ENCODE measurements at regions not wholly inside any gene's neighbourhood (a gene's known extent, or its start where the extent isn't known, plus 50 kb on each side); places are given as distances from the start of the nearest gene placed in this dataset.

DNA sequence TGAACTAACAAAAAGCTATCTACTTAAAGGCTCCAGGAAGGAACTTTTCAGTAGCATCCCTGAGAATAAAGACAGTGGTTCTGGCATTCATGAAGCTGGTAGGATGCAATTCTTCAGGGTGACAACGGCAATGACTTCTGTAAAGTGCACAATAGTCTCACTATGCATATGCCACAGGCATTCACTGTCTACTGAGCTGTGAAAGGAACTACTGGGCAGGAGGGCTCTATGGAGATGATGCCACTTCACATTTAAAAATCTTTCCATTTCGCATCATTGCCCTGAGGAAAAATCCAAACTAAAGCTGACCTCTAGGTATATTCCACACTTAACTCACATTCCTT is 2020.6 kb upstream of the PCDH20 start:
- 60% methylated on average over 2 of the region's 2 CpGs for WGBS
- no peak overlapping the region for H3K27ac ChIP-seq (ENCODE audit: low read depth)

DNA sequence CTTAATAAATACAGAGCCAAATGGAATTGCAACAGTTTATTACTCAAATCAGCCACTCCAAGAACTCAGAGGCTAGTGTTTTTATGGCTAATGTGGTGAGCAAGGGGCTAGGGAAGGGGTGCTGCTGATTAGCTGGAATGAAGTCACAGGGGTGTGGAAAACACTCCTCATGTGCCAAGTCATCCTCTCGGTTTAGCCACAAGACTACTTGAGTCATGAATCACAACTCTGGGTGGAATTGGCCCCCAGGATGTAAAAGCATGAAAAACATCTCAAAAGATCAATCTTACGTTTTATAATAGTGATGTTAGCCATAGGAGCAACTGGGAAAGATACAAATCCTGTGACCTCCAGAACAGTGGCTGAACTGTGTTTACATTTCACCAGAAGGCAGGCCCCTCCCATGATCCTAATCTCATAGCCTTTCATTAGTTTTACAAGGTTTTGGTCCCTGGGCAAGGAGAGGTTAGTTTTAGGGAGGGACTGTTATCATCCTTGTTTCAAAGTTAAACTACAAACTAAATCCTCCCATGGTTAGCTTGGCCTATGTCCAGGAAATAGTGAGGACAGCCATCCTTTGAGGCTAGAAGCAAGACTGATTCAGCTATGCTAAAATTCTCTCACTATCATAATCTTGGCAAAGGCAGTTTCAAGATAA is 2020.1 kb upstream of the PCDH20 start:
- WGBS, result 15% methylated on average over 2 of the region's 2 CpGs
- DNase-seq (ENCODE audit: extremely low spot score), result no peak

More for the DNA sequence above, 2020.6 kb upstream of the PCDH20 start:
- Histone ChIP-seq H3K4me1 (ENCODE audit: insufficient read depth) (no peaks in the 10 kb centered on the region), H3K4me3 (ENCODE audit: low read depth, low read length) (no peak overlapping the region), H3K36me3 (ENCODE audit: insufficient read depth) (no peaks in the 10 kb centered on the region)
- no peak for DNase-seq (ENCODE audit: extremely low spot score)

DNA sequence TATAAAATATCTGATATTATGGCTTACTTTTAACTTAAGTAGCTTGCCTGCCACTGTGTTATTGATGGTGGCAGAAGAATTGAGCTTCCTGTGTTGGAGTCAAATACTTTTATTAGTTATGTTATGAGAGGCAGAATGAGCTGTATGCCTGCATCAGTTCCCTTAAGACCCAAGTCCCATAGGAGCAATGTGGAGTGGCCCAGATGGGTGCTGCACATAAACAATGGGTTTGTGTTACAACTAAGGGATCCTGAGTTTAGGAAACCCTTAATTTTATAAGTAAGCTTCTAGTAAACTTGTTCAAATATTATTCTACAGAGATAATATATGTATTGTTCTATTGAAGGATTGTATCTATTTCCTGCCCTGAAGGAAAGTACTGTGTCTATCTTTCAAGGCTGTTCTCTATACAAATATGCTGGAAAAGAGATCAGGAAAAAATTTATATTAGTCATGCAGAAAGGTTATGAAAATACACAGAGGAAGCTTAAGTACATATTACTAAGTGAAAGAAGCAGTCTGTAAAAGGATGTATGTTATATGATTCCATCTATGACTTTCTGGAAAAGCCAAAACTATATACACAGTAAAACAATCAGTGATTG is 2018.0 kb upstream of the PCDH20 start:
- Histone ChIP-seq H3K4me3 (ENCODE audit: low read depth, low read length) (no peak overlapping the region), H3K36me3 (ENCODE audit: insufficient read depth) (no peaks in the 10 kb centered on the region), H3K27ac (ENCODE audit: low read depth) (no peak overlapping the region), H3K4me1 (ENCODE audit: insufficient read depth) (no peaks in the 10 kb centered on the region)
- DNase-seq (ENCODE audit: extremely low spot score), result no peak

More for the DNA sequence above, 2020.1 kb upstream of the PCDH20 start:
- no peaks in the 10 kb centered on the region for H3K36me3 ChIP-seq (ENCODE audit: insufficient read depth)
- no peaks in the 10 kb centered on the region for H3K4me1 ChIP-seq (ENCODE audit: insufficient read depth)
- no peak overlapping the region for H3K27ac ChIP-seq (ENCODE audit: low read depth)
- no peak overlapping the region for H3K4me3 ChIP-seq (ENCODE audit: low read depth, low read length)

- no peak overlapping the region for H3K27ac ChIP-seq (ENCODE audit: low read depth)
- H3K4me1 ChIP-seq (ENCODE audit: insufficient read depth), result no peaks in the 10 kb centered on the region
- no peak overlapping the region for H3K4me3 ChIP-seq (ENCODE audit: low read depth, low read length)
- no peaks in the 10 kb centered on the region for H3K36me3 ChIP-seq (ENCODE audit: insufficient read depth)
- WGBS, result 58% methylated on average over 2 of the region's 2 CpGs
- DNase-seq (ENCODE audit: extremely low spot score), result no peak
Observed at GRCh38 chr13:63427170-63427569, 2011.5 kb upstream of the PCDH20 start.

DNA sequence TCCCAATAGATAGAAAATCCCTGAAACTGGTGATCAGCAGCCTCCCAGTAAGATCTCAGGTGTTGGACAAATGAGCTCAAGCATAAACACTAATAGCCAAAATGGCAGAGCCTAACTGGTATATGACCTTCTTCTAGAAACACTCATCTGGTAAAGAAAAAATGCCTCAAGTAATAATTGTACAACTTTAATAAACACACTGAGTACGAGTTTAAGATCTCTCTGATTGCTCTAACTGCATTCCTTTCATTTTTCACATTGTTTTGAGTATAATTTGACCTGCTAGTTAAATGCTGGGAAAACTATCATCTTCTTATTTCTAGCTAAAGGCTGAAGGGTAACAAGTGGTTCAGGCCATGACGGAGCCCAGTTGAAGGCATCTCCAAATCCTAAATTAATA is 2009.5 kb upstream of the PCDH20 start:
- H3K27ac ChIP-seq (ENCODE audit: low read depth), result no peak overlapping the region
- H3K36me3 ChIP-seq (ENCODE audit: insufficient read depth), result no peaks in the 10 kb centered on the region
- H3K4me3 ChIP-seq (ENCODE audit: low read depth, low read length), result no peak overlapping the region
- no peak for DNase-seq (ENCODE audit: extremely low spot score)
- 50% methylated on average over 2 of the region's 2 CpGs for WGBS
- no peaks in the 10 kb centered on the region for H3K4me1 ChIP-seq (ENCODE audit: insufficient read depth)

DNA sequence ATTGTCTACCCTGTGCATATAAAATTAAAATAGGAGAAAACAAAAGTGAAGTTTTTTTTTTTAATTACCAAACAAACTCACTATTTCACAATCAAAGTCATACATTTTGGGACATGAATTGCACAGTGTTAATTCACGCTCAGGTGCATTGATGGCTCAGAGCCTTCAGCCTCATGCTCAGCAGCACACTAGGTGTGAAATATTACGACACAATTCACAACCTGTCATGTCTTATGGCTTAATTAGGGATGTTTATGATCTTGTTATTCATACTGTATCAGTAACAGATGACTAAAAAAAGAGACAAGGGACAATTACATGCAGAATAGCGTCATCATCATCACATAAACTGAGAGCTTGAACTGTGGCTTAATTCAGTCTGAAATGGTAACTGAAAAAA is 2005.5 kb upstream of the PCDH20 start:
- Histone ChIP-seq H3K4me3 (ENCODE audit: low read depth, low read length) (no peak overlapping the region), H3K4me1 (ENCODE audit: insufficient read depth) (no peaks in the 10 kb centered on the region), H3K27ac (ENCODE audit: low read depth) (no peak overlapping the region), H3K36me3 (ENCODE audit: insufficient read depth) (no peaks in the 10 kb centered on the region)
- WGBS, result 71% methylated on average over 3 of the region's 3 CpGs
- no peak for DNase-seq (ENCODE audit: extremely low spot score)

GRCh38 chr13:63420685-63421084 is 2005.0 kb upstream of the PCDH20 start:
- Histone ChIP-seq H3K4me3 (ENCODE audit: low read depth, low read length) (no peak overlapping the region), H3K4me1 (ENCODE audit: insufficient read depth) (no peaks in the 10 kb centered on the region), H3K27ac (ENCODE audit: low read depth) (no peak overlapping the region), H3K36me3 (ENCODE audit: insufficient read depth) (no peaks in the 10 kb centered on the region)
- DNase-seq (ENCODE audit: extremely low spot score), result no peak

DNA sequence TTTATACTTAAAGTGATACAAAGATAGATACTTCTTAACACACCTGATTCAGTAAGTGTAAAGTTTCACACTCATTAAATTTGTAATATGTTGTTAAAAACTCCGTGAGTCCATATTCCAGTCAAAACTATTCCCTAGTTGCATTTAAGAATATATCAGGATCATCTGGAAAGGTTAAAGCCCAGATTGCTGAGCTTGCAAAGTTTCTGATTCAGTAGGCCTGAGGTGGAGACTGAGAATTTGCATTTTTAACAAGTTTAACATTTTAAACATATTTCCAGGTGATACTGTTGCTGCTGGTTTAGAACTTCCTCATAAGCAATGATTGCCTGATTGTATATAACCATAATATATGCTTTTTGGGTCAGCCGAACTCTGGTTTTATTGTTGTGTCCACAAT is 1998.6 kb upstream of the PCDH20 start:
- no peak overlapping the region for H3K4me3 ChIP-seq (ENCODE audit: low read depth, low read length)
- no peaks in the 10 kb centered on the region for H3K36me3 ChIP-seq (ENCODE audit: insufficient read depth)
- DNase-seq (ENCODE audit: extremely low spot score), result no peak
- 66% methylated on average over 2 of the region's 2 CpGs for WGBS
- H3K27ac ChIP-seq (ENCODE audit: low read depth), result no peak overlapping the region
- no peaks in the 10 kb centered on the region for H3K4me1 ChIP-seq (ENCODE audit: insufficient read depth)

GRCh38 chr13:63409791-63410351 is 1994.2 kb upstream of the PCDH20 start:
- Histone ChIP-seq H3K4me1 (ENCODE audit: insufficient read depth) (no peaks in the 10 kb centered on the region), H3K27ac (ENCODE audit: low read depth) (no peak overlapping the region), H3K36me3 (ENCODE audit: insufficient read depth) (no peaks in the 10 kb centered on the region), H3K4me3 (ENCODE audit: low read depth, low read length) (no peak overlapping the region)
- WGBS, result 55% methylated on average over 7 of the region's 7 CpGs
- DNase-seq (ENCODE audit: extremely low spot score), result no peak

DNA sequence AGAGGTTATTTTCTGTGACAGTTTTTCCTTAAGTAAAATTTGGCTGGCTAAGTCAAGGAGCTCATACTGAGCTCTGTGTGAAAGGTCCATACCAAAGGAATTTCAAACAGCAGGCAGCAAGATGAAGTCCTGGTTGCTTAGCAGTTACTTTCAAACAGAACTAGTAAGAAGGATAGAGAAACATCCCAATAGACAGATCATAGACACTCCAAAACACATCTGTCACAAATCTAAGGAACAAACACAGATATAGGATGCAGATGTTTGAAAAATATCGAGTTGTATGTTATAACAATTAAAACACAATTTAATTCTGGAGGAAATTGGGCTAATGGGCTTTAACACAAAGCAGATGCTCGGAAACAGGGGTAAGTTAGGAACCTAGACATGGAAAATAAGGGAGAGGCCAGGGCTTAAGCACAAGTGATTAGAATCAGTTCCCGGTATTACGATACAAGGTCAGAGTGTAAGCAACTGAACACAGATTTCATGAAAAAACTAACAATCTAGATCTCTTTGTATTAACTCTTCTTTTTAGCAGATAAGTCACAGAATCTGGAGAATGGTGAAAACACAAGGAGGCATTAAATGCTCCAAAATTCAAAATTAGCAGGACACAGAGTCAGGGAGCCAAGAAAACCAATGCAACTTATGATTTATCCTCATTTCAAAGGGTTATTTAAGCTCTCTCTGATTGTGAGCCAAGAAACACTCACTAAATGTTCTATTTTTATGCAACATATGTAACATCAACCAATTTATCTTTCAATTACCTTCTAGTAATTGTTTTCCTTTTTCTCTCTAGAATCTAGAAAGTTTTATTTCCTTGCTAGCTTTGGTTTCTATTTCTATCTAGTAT is 1992.9 kb upstream of the PCDH20 start:
- no peak overlapping the region for H3K27ac ChIP-seq (ENCODE audit: low read depth)
- no peak overlapping the region for H3K4me3 ChIP-seq (ENCODE audit: low read depth, low read length)
- 22% methylated on average over 4 of the region's 4 CpGs for WGBS
- H3K36me3 ChIP-seq (ENCODE audit: insufficient read depth), result no peaks in the 10 kb centered on the region
- no peak for DNase-seq (ENCODE audit: extremely low spot score)
- H3K4me1 ChIP-seq (ENCODE audit: insufficient read depth), result no peaks in the 10 kb centered on the region

DNA sequence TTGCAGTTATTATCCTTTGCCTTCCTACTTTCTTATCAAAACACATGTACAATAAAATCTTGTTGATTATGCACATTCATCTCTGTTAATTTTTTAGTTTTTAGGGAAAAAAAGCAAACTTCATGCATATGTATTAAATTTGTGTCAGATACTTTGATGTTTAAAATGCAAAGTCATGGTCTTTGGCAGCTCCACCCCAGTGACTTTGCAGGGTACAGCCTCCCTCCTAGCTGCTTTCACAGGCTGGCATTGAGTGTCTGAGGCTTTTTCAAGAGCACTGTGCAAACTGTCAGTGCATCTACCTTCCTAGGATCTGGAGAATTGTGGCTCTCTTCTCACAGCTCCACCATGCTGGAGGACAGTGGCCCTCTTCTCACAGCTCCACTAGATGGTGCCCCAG is 1988.1 kb upstream of the PCDH20 start:
- no peaks in the 10 kb centered on the region for H3K4me1 ChIP-seq (ENCODE audit: insufficient read depth)
- no peak overlapping the region for H3K27ac ChIP-seq (ENCODE audit: low read depth)
- no peaks in the 10 kb centered on the region for H3K36me3 ChIP-seq (ENCODE audit: insufficient read depth)
- no peak overlapping the region for H3K4me3 ChIP-seq (ENCODE audit: low read depth, low read length)
- no peak for DNase-seq (ENCODE audit: extremely low spot score)

DNA sequence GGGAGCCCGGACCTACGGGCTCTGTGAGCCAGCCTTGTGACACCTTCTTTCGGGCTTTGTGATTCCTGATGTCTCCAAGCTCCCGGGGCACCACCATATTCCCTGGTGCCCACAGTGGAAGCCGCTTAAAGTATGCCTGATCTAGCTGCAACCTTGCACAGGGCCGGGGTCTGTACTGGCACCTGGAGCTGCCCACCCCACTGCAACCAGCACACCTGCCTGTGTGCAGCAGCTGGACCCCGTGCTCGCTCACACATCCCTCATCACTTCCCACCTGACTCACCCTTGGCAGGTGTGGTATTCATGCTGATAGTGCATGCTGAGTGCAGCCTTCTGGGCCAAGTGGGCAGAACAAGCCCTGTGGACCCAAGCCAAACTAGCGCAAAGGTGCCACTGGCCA is 1981.1 kb upstream of the PCDH20 start:
- no peak overlapping the region for H3K27ac ChIP-seq (ENCODE audit: low read depth)
- WGBS, result 95% methylated on average over 9 of the region's 9 CpGs
- H3K4me3 ChIP-seq (ENCODE audit: low read depth, low read length), result no peak overlapping the region
- no peaks in the 10 kb centered on the region for H3K36me3 ChIP-seq (ENCODE audit: insufficient read depth)
- H3K4me1 ChIP-seq (ENCODE audit: insufficient read depth), result no peaks in the 10 kb centered on the region
- DNase-seq (ENCODE audit: extremely low spot score), result no peak

- H3K4me3 ChIP-seq (ENCODE audit: low read depth, low read length), result no peak overlapping the region
- no peak for DNase-seq (ENCODE audit: extremely low spot score)
- H3K4me1 ChIP-seq (ENCODE audit: insufficient read depth), result no peaks in the 10 kb centered on the region
- WGBS, result 87% methylated on average over 3 of the region's 3 CpGs
- H3K36me3 ChIP-seq (ENCODE audit: insufficient read depth), result no peaks in the 10 kb centered on the region
- no peak overlapping the region for H3K27ac ChIP-seq (ENCODE audit: low read depth)
Observed at GRCh38 chr13:63393112-63393511, 1977.5 kb upstream of the PCDH20 start.

DNA sequence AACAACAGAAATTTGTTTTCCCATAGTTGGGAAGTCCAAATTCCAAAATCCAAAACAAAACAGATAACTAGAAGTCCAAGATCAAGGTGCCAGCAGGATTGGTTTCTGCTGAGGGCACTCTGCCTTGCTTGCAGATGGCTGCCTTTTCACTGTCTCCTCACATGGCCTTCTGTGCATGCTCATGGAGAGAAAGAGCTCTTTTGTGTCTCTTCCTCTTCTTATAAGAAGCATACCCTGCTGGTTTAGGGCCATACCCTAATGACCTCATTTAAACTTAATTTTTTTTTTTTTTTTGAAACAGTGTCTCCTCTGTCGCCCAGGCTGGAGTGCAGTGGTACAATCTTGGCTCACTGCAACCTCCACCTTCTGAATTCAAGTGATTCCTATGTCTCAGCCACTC is 1974.1 kb upstream of the PCDH20 start:
- DNase-seq (ENCODE audit: extremely low spot score), result no peak
- H3K27ac ChIP-seq (ENCODE audit: low read depth), result no peak overlapping the region
- H3K4me1 ChIP-seq (ENCODE audit: insufficient read depth), result no peaks in the 10 kb centered on the region
- H3K4me3 ChIP-seq (ENCODE audit: low read depth, low read length), result no peak overlapping the region
- H3K36me3 ChIP-seq (ENCODE audit: insufficient read depth), result no peaks in the 10 kb centered on the region
- 88% methylated on average over 1 of the region's 1 CpG for WGBS
